HEK293 (cell line): ENCODE measurements at regions not wholly inside any gene's neighbourhood (a gene's known extent, or its start where the extent isn't known, plus 50 kb on each side); places are given as distances from the start of the nearest gene placed in this dataset.

Experiments
- CTCF ChIA-PET: fragments of 350-600 bp; formaldehyde crosslinking; extraction: SDS; loops from one replicate; lab custom pipeline; 2021; ENCODE audit warnings: antibody characterized with exemption; lab: Yijun Ruan, JAX
- POLR2A ChIA-PET: fragments of 300-600 bp; formaldehyde crosslinking; extraction: SDS; loops from one replicate; lab custom pipeline; 2020; ENCODE audit warnings: antibody characterized with exemption, inconsistent platforms; lab: Yijun Ruan, JAX
- H3K27ac ChIP-seq: fragments of 200-500 bp; sonication (Bioruptor generic); 2 replicates; pipeline ENCODE4 v1.5.1; 2014; ENCODE audit warnings: low read depth, low read length, control low read depth, inconsistent platforms; ENCODE audit errors: extremely low read depth
- H3K36me3 ChIP-seq, 2 experiments: fragments of 200-500 bp in 1 of 2; sonication (Bioruptor generic) in 1 of 2; 1 replicate in 1 of 2; 2 replicates in 1 of 2; pipeline ENCODE4 v1.5.1; 2014 to 2017; ENCODE audit warnings: inconsistent platforms in 2 of 2, low read length in 2 of 2; ENCODE audit not compliant: control insufficient read depth in 2 of 2, insufficient read depth in 1 of 2
- H3K4me1 ChIP-seq: fragments of 200-500 bp; sonication (Bioruptor generic); 2 replicates; pipeline ENCODE4 v1.5.1; 2014; ENCODE audit warnings: mild to moderate bottlenecking, low read length, inconsistent platforms; ENCODE audit not compliant: control insufficient read depth, insufficient read depth
- H3K4me3 ChIP-seq: 2 replicates; pipeline ENCODE4 v1.5.1; 2011; ENCODE audit warnings: low read depth, mild to moderate bottlenecking, control low read depth, low read length, moderate library complexity
- H3K9me3 ChIP-seq: fragments of 200-500 bp; sonication (Bioruptor generic); 2 replicates; pipeline ENCODE4 v1.5.1; 2014; ENCODE audit warnings: low read depth, low read length, inconsistent platforms; ENCODE audit not compliant: control insufficient read depth, insufficient read depth
- CTCF ChIP-seq: fragments of 450-650 bp; formaldehyde crosslinking; IDR thresholded peaks from 2 replicates; pipeline ENCODE4 v1.5.1; 2016; ENCODE audit warnings: missing biosample characterization, missing genetic modification characterization
- GLI2 ChIP-seq: fragments of 450-650 bp; formaldehyde crosslinking; IDR thresholded peaks from 2 replicates; pipeline ENCODE4; 2017; ENCODE audit warnings: missing biosample characterization, missing genetic modification characterization, low read depth, borderline replicate concordance
- HIC1 ChIP-seq: fragments of 450-650 bp; formaldehyde crosslinking; IDR thresholded peaks from 2 replicates; pipeline ENCODE4 v1.5.1; 2016; ENCODE audit warnings: missing biosample characterization, missing genetic modification characterization
- IKZF3 ChIP-seq: fragments of 450-650 bp; IDR thresholded peaks from 2 replicates; pipeline ENCODE4 v1.5.0; 2018; ENCODE audit warnings: missing biosample characterization, mild to moderate bottlenecking, missing genetic modification characterization, moderate library complexity
- ZBTB21 ChIP-seq: fragments of 450-650 bp; formaldehyde crosslinking; IDR thresholded peaks from 2 replicates; pipeline ENCODE4 v1.5.1; 2017; ENCODE audit warnings: missing biosample characterization, missing genetic modification characterization
- ZBTB44 ChIP-seq: fragments of 450-650 bp; IDR thresholded peaks from 2 replicates; pipeline ENCODE4 v1.5.1; 2018; ENCODE audit warnings: missing biosample characterization, mild to moderate bottlenecking, missing genetic modification characterization
- ZBTB6 ChIP-seq: fragments of 450-650 bp; formaldehyde crosslinking; IDR thresholded peaks from 2 replicates; pipeline ENCODE4 v1.5.1; 2017; ENCODE audit warnings: missing biosample characterization, missing genetic modification characterization
- ZNF335 ChIP-seq: fragments of 450-650 bp; formaldehyde crosslinking; conservative IDR thresholded peaks from 2 replicates; pipeline ENCODE4 v1.5.1; 2016; ENCODE audit warnings: missing biosample characterization, missing genetic modification characterization
- ZNF341 ChIP-seq: fragments of 450-650 bp; formaldehyde crosslinking; IDR thresholded peaks from 2 replicates; pipeline ENCODE4; 2016; ENCODE audit warnings: low read depth, missing biosample characterization, missing genetic modification characterization
- ZNF449 ChIP-seq: fragments of 450-650 bp; formaldehyde crosslinking; IDR thresholded peaks from 2 replicates; pipeline ENCODE4 v1.5.1; 2017; ENCODE audit warnings: missing biosample characterization, mild to moderate bottlenecking, missing genetic modification characterization, moderate library complexity
- ZNF513 ChIP-seq: fragments of 450-650 bp; IDR thresholded peaks from 2 replicates; pipeline ENCODE4 v1.5.1; 2018; ENCODE audit warnings: missing biosample characterization, missing genetic modification characterization
- ZNF654 ChIP-seq: fragments of 450-650 bp; formaldehyde crosslinking; IDR thresholded peaks from 2 replicates; pipeline ENCODE4 v1.5.1; 2016; ENCODE audit warnings: low read depth, missing biosample characterization, missing genetic modification characterization
- ZNF664 ChIP-seq: fragments of 450-650 bp; formaldehyde crosslinking; IDR thresholded peaks from 2 replicates; pipeline ENCODE4 v1.5.1; 2016; ENCODE audit warnings: missing biosample characterization, missing genetic modification characterization
- ZNF785 ChIP-seq: fragments of 450-650 bp; formaldehyde crosslinking; IDR thresholded peaks from 2 replicates; pipeline ENCODE4 v1.5.1; 2016; ENCODE audit warnings: missing biosample characterization, missing genetic modification characterization
- ZSCAN23 ChIP-seq: fragments of 450-650 bp; formaldehyde crosslinking; IDR thresholded peaks from 2 replicates; pipeline ENCODE4 v1.5.1; 2016; ENCODE audit warnings: missing biosample characterization, missing genetic modification characterization

GRCh38 chr7:17230099-17230807 lies 68.2 kb upstream of the AHR start:
- Histone ChIP-seq H3K4me3 (no peak overlapping the region), H3K36me3 (no peaks in the 10 kb centered on the region), H3K27ac (no peak overlapping the region), H3K4me1 (no peaks in the 10 kb centered on the region), H3K9me3 (no peaks in the 10 kb centered on the region)
- TF ChIP-seq IKZF3 (tag by site-specific recombination) (no peak), ZBTB21 (no peak), ZNF513 (tag by site-specific recombination) (no peak), ZSCAN23 (tag by site-specific recombination) (no peak), ZNF664 (tag by site-specific recombination) (no peak), CTCF (tag by site-specific recombination) (no peak), GLI2 (tag by site-specific recombination) (no peak), ZNF335 (tag by site-specific recombination) (no peak), HIC1 (tag by site-specific recombination) (no peak), ZNF654 (no peak), ZNF341 (tag by site-specific recombination) (no peak), ZBTB44 (tag by site-specific recombination) (no peak), ZNF449 (no peak), ZNF785 (tag by site-specific recombination) (no peak), ZBTB6 (no peak)
- ChIA-PET CTCF (no interaction called here), POLR2A (no interaction called here)
